ENCODE measurements at regions not wholly inside any gene's neighbourhood (a gene's known extent, or its start where the extent isn't known, plus 50 kb on each side); places are given as distances from the start of the nearest gene placed in this dataset.

- no peak for DNase-seq (ENCODE audit: low read depth)
- TF ChIP-seq, protein P1, sequence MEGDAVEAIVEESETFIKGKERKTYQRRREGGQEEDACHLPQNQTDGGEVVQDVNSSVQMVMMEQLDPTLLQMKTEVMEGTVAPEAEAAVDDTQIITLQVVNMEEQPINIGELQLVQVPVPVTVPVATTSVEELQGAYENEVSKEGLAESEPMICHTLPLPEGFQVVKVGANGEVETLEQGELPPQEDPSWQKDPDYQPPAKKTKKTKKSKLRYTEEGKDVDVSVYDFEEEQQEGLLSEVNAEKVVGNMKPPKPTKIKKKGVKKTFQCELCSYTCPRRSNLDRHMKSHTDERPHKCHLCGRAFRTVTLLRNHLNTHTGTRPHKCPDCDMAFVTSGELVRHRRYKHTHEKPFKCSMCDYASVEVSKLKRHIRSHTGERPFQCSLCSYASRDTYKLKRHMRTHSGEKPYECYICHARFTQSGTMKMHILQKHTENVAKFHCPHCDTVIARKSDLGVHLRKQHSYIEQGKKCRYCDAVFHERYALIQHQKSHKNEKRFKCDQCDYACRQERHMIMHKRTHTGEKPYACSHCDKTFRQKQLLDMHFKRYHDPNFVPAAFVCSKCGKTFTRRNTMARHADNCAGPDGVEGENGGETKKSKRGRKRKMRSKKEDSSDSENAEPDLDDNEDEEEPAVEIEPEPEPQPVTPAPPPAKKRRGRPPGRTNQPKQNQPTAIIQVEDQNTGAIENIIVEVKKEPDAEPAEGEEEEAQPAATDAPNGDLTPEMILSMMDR (IDR thresholded peaks at IDR 0.05; ENCODE audit: control insufficient read depth, extremely low read depth, insufficient read depth), result no peak
- no peak overlapping the region for H3K4me3 ChIP-seq (ENCODE audit: low read depth, low read length)
Measured at GRCh38 chr15:87618203-87618725, 638.3 kb downstream of the NTRK3 start.

DNA sequence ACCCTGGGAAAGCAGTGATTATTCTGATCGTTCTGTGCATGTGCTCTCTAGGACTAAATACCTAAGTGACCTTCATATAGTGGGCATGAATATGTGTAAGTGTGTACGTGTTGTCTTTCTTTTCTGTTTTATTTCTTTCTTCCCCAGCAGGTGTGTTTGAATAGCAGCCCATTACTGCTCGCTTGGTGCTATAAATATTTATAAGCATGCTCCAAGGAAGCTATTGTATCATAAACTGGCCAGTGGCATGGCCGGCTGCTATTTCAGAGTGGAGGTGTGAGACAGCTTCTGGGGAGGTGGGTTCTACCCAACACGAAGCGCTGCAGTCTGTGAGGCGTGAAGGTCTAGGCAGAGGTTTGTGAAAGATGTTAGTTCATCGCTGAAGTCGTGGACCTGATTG, 641.8 kb downstream of the NTRK3 start:
- H3K4me3 ChIP-seq (ENCODE audit: low read depth, low read length), result no peak overlapping the region
- no peak for DNase-seq (ENCODE audit: low read depth)

GRCh38 chr15:87610366-87610765, 646.2 kb downstream of the NTRK3 start:
- TF ChIP-seq, protein P1 (IDR thresholded peaks at IDR 0.05; ENCODE audit: control insufficient read depth, extremely low read depth, insufficient read depth), result no peak
- no peak for DNase-seq (ENCODE audit: low read depth)

More for the DNA sequence above, 641.8 kb downstream of the NTRK3 start:
- TF ChIP-seq, protein P1 (IDR thresholded peaks at IDR 0.05; ENCODE audit: control insufficient read depth, extremely low read depth, insufficient read depth), result no peak

GRCh38 chr15:87609894-87610293, 646.6 kb downstream of the NTRK3 start:
- no peak overlapping the region for H3K4me3 ChIP-seq (ENCODE audit: low read depth, low read length)
- TF ChIP-seq, protein P1 (IDR thresholded peaks at IDR 0.05; ENCODE audit: control insufficient read depth, extremely low read depth, insufficient read depth), result no peak
- no peak for DNase-seq (ENCODE audit: low read depth)

More at GRCh38 chr15:87610366-87610765, 646.2 kb downstream of the NTRK3 start:
- H3K4me3 ChIP-seq (ENCODE audit: low read depth, low read length), result no peak overlapping the region

DNA sequence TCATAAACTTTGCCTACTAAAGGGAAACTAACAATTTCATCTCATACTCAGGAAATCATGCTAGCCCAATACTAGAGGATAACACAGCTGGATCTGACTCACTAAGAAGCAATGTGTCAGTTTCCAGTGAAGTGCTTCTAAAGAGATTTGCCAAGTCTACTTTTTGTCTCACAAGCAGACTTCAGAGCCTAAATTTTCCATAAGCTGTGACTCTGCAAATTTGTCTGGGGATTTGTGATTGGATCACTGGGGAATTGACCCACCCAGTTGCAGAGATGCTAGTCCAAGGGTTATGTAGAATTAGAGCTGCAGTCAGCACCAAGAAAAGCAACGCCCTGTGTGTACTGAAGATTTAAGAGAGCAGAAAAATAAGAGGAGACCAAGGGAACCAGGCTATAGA, 647.1 kb downstream of the NTRK3 start:
- H3K4me3 ChIP-seq (ENCODE audit: low read depth, low read length), result no peak overlapping the region
- TF ChIP-seq, protein P1 (IDR thresholded peaks at IDR 0.05; ENCODE audit: control insufficient read depth, extremely low read depth, insufficient read depth), result no peak
- DNase-seq (ENCODE audit: low read depth), result no peak

- H3K4me3 ChIP-seq (ENCODE audit: low read depth, low read length), result no peak overlapping the region
- TF ChIP-seq, protein P1 (IDR thresholded peaks at IDR 0.05; ENCODE audit: control insufficient read depth, extremely low read depth, insufficient read depth), result no peak
- DNase-seq (ENCODE audit: low read depth), result no peak
Measured at GRCh38 chr15:87608238-87609028, 648.1 kb downstream of the NTRK3 start.
